ENCODE measurements at regions not wholly inside any gene's neighbourhood (a gene's known extent, or its start where the extent isn't known, plus 50 kb on each side); places are given as distances from the start of the nearest gene placed in this dataset.

DNA sequence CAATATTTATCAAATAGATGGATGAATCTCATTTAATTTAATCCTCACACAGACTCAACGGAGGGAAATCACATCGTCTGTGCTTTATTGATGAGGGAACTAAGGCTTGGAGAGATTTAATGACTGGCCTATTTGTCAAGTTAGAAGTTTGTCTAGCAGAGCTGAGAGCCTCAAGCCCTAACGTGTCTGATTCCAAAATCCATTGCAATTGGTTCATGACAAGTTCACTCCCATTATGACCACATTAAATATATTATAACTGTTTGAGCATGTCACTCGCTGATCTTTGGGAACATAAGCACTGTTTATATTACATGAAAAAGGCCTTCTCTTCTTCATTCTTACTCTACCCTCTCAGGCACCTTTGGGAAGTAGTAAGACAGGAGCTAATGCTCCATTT, 89.4 kb upstream of the SIRPA start:
- TF ChIP-seq ZNF274 (IDR thresholded peaks at IDR 0.05; ENCODE audit: low read depth, low read length) (no peak), SUZ12 (IDR thresholded peaks at IDR 0.05; ENCODE audit: extremely low read depth, insufficient read depth, insufficient read length) (no peak), YY1 (IDR thresholded peaks at IDR 0.05; ENCODE audit: insufficient read depth, insufficient read length) (no peak)
